B cell (primary cell): ENCODE measurements at regions not wholly inside any gene's neighbourhood (a gene's known extent, or its start where the extent isn't known, plus 50 kb on each side); places are given as distances from the start of the nearest gene placed in this dataset.
"Not testable (repeated sequence)": the region's sequence is repeated elsewhere in the genome, so short reads cannot be mapped to it uniquely, and the experiment has no call there.

ENCODE experiments used
- ATAC-seq: fragments of 200-7000 bp; cut with Tn5 transposase; one replicate; pipeline ENCODE4 v1.10.0; 2021; ENCODE audit warnings: low read depth, mild to moderate bottlenecking, moderate number of reproducible peaks, moderate library complexity
- CTCF ChIA-PET: fragments of 350-600 bp; sonication (Branson Sonifier 250); formaldehyde crosslinking; loops from one replicate; lab custom pipeline; 2021; ENCODE audit warnings: antibody characterized with exemption, inconsistent platforms; lab: Charles Lee
- POLR2A ChIA-PET: fragments of 350-600 bp; sonication (Branson Sonifier 250); formaldehyde crosslinking; loops from one replicate; lab custom pipeline; 2021; ENCODE audit warnings: antibody characterized with exemption; lab: Charles Lee
- DNase-seq: peaks from one replicate; pipeline ENCODE4 v3.0.0; 2013
- H2AFZ ChIP-seq: 2 replicates; pipeline ENCODE4 v1.6.1; 2012; ENCODE audit warnings: mild to moderate bottlenecking, low read depth, low read length; ENCODE audit not compliant: insufficient read depth, poor library complexity, severe bottlenecking
- H3K27ac ChIP-seq, 2 donors: 1 replicate in 1 of 2; 2 replicates in 1 of 2; pipeline ENCODE4 v1.5.1; 2012 to 2013; ENCODE audit warnings: low read length in 2 of 2, mild to moderate bottlenecking in 2 of 2, moderate library complexity in 1 of 2
- H3K27me3 ChIP-seq, 4 experiments: fragments of 200-600 bp in 1 of 4; sonication (generic) in 1 of 4; replicated peaks in 1 of 4; 1 replicate in 2 of 4; 2 replicates in 2 of 4; pipeline versions ENCODE4 v1.6.1 to v1.7.0; 2013 to 2016; ENCODE audit warnings: low read length in 3 of 4, mild to moderate bottlenecking in 2 of 4, mixed read lengths in 1 of 4, moderate library complexity in 1 of 4; ENCODE audit not compliant: insufficient read depth in 4 of 4, control insufficient read depth in 3 of 4; ENCODE audit errors: control extremely low read depth in 1 of 4
- H3K36me3 ChIP-seq, 2 experiments: replicated peaks in 1 of 2; 1 replicate in 1 of 2; 2 replicates in 1 of 2; pipeline versions ENCODE4 v1.6.1 to v1.7.1; 2013; ENCODE audit warnings: low read length in 1 of 2; ENCODE audit not compliant: insufficient read depth in 2 of 2, control insufficient read depth in 1 of 2; ENCODE audit errors: control extremely low read depth in 1 of 2, extremely low read depth in 1 of 2
- H3K4me1 ChIP-seq, 2 donors: fragments of 200-600 bp in 1 of 2; sonication (generic) in 1 of 2; 1 replicate in 1 of 2; 2 replicates in 1 of 2; pipeline versions ENCODE4 v1.5.1 to v1.6.1; 2013 to 2017; ENCODE audit warnings: low read length in 2 of 2; ENCODE audit not compliant: control insufficient read depth in 2 of 2, insufficient read depth in 2 of 2
- H3K4me2 ChIP-seq: replicated peaks from 2 replicates; pipeline ENCODE3; 2012; ENCODE audit warnings: mild to moderate bottlenecking, low read depth, low read length; ENCODE audit not compliant: poor library complexity, severe bottlenecking
- H3K4me3 ChIP-seq, 5 experiments: fragments of 200-600 bp in 1 of 5; sonication (generic) in 1 of 5; 1 replicate in 3 of 5; 2 replicates in 2 of 5; pipeline versions ENCODE4 v1.5.1 to v1.7.0; 2011 to 2016; ENCODE audit warnings: low read length in 4 of 5, mild to moderate bottlenecking in 4 of 5, low read depth in 2 of 5, control low read depth in 1 of 5, moderate library complexity in 1 of 5; ENCODE audit not compliant: insufficient read depth in 1 of 5; ENCODE audit errors: control extremely low read depth in 1 of 5, extremely low read depth in 1 of 5
- H3K79me2 ChIP-seq: fragments of 200-600 bp; sonication (generic); one replicate; pipeline ENCODE4 v1.6.0; 2016; ENCODE audit warnings: low read length; ENCODE audit not compliant: control insufficient read depth, insufficient read depth
- H3K9ac ChIP-seq: fragments of 200-600 bp; sonication (generic); 2 replicates; pipeline ENCODE4 v1.6.1; 2017; ENCODE audit warnings: mild to moderate bottlenecking, low read length, moderate library complexity
- H3K9me3 ChIP-seq, 3 donors: one replicate each; pipeline versions ENCODE4 v1.6.1 to v1.7.1; 2013; ENCODE audit warnings: low read length in 2 of 3; ENCODE audit not compliant: control insufficient read depth in 2 of 3, insufficient read depth in 1 of 3; ENCODE audit errors: control extremely low read depth in 1 of 3
- H4K20me1 ChIP-seq: 2 replicates; pipeline ENCODE4 v1.6.0; 2012; ENCODE audit warnings: mild to moderate bottlenecking, low read length; ENCODE audit not compliant: insufficient read depth, control insufficient read depth, poor library complexity, severe bottlenecking
- H3K27ac Mint-ChIP-seq: one replicate; pipeline ENCODE4 v1.8.0; 2021; ENCODE audit warnings: mixed read lengths
- H3K27me3 Mint-ChIP-seq: one replicate; pipeline ENCODE4 v1.8.0; 2021; ENCODE audit warnings: mixed read lengths
- H3K4me1 Mint-ChIP-seq: one replicate; pipeline ENCODE4 v1.8.0; 2021; ENCODE audit warnings: mixed read lengths
- H3K4me3 Mint-ChIP-seq: one replicate; pipeline ENCODE4 v1.8.0; 2021; ENCODE audit warnings: mixed read lengths
- H3K9me3 Mint-ChIP-seq: one replicate; pipeline ENCODE4 v1.8.0; 2022; ENCODE audit warnings: mixed read lengths; ENCODE audit not compliant: insufficient read depth
- WGBS: methylation state at CpG from one replicate; pipeline ENCODE4 v1.1.5; 2013; ENCODE audit warnings: missing lambda C conversion rate; ENCODE audit not compliant: insufficient coverage; 5-methylcytosine and 5-hydroxymethylcytosine counted together
- intact Hi-C: fragments of 100-400 bp; cut with micrococcal nuclease; formaldehyde crosslinking; loops from one replicate; pipeline ENCODE4 v1.10.0; 2022

- H3K4me1 Mint-ChIP-seq, H3K9ac ChIP-seq, POLR2A ChIA-PET, intact Hi-C loops, H2AFZ ChIP-seq, H3K9me3 ChIP-seq, DNase-seq, H3K27me3 ChIP-seq, H3K9me3 Mint-ChIP-seq, H3K79me2 ChIP-seq, H3K27me3 Mint-ChIP-seq, CTCF ChIA-PET, H3K4me3 ChIP-seq, H4K20me1 ChIP-seq, ATAC-seq, H3K4me2 ChIP-seq, H3K4me1 ChIP-seq, H3K27ac Mint-ChIP-seq, H3K27ac ChIP-seq, H3K4me3 Mint-ChIP-seq, H3K36me3 ChIP-seq: not testable (repeated sequence)
- WGBS = no CpG with 5 or more reads among the region's 6 CpGs
Measured at GRCh38 chr1:120609834-120610233, 113.9 kb upstream of the NBPF26 start.

- H3K27ac Mint-ChIP-seq, CTCF ChIA-PET, H3K36me3 ChIP-seq, H3K4me2 ChIP-seq, DNase-seq, H3K4me1 Mint-ChIP-seq, H3K27me3 ChIP-seq, H3K4me3 Mint-ChIP-seq, H4K20me1 ChIP-seq, H3K4me3 ChIP-seq, H2AFZ ChIP-seq, intact Hi-C loops, H3K9ac ChIP-seq, H3K27me3 Mint-ChIP-seq, H3K9me3 ChIP-seq, H3K4me1 ChIP-seq, ATAC-seq, H3K27ac ChIP-seq, POLR2A ChIA-PET, H3K9me3 Mint-ChIP-seq, H3K79me2 ChIP-seq: not testable (repeated sequence)
- no CpG with 5 or more reads among the region's 4 CpGs for WGBS
Measured at GRCh38 chr1:120614931-120615639, 108.7 kb upstream of the NBPF26 start.

- intact Hi-C loops, H3K4me1 ChIP-seq, ATAC-seq, H3K9ac ChIP-seq, POLR2A ChIA-PET, H3K4me3 Mint-ChIP-seq, H3K27me3 Mint-ChIP-seq, H3K27ac Mint-ChIP-seq, H3K4me2 ChIP-seq, DNase-seq, H3K27ac ChIP-seq, CTCF ChIA-PET, H3K4me3 ChIP-seq, H3K27me3 ChIP-seq, H3K9me3 ChIP-seq, H2AFZ ChIP-seq, H3K4me1 Mint-ChIP-seq, H3K36me3 ChIP-seq, H3K9me3 Mint-ChIP-seq, H4K20me1 ChIP-seq, H3K79me2 ChIP-seq: not testable (repeated sequence)
- WGBS = no CpG with 5 or more reads among the region's 3 CpGs
Measured at GRCh38 chr1:120617493-120617892, 106.3 kb upstream of the NBPF26 start.

GRCh38 chr1:120619867-120620692, 103.7 kb upstream of the NBPF26 start:
- H3K27me3 ChIP-seq, H3K4me1 ChIP-seq, H3K4me3 ChIP-seq, H2AFZ ChIP-seq, H3K9me3 ChIP-seq, CTCF ChIA-PET, H3K27me3 Mint-ChIP-seq, POLR2A ChIA-PET, H3K4me3 Mint-ChIP-seq, intact Hi-C loops, DNase-seq, H4K20me1 ChIP-seq, ATAC-seq, H3K79me2 ChIP-seq, H3K27ac ChIP-seq, H3K4me1 Mint-ChIP-seq, H3K27ac Mint-ChIP-seq, H3K4me2 ChIP-seq, H3K36me3 ChIP-seq, H3K9me3 Mint-ChIP-seq, H3K9ac ChIP-seq: not testable (repeated sequence)
- WGBS = no CpG with 5 or more reads among the region's 25 CpGs
